OCI-LY3 (cell line): ENCODE measurements at regions not wholly inside any gene's neighbourhood (a gene's known extent, or its start where the extent isn't known, plus 50 kb on each side); places are given as distances from the start of the nearest gene placed in this dataset.

Source experiments
- H2AFZ ChIP-seq: fragments of 200-600, 300-600 bp; shearing (Covaris generic); 2 replicates; pipeline ENCODE4 v1.6.0; 2014; ENCODE audit warnings: antibody characterized with exemption, low read depth, low read length
- H3K27ac ChIP-seq: fragments of 200-600, 300-600 bp; sonication (generic); 2 replicates; pipeline ENCODE4 v1.5.1; 2014; ENCODE audit warnings: mild to moderate bottlenecking, low read length, moderate library complexity, mixed read lengths
- H3K27me3 ChIP-seq: fragments of 200-600, 300-600 bp; sonication (generic); 2 replicates; pipeline ENCODE4 v1.6.1; 2014; ENCODE audit warnings: low read depth, low read length, mixed read lengths
- H3K36me3 ChIP-seq: fragments of 200-600, 300-600 bp; sonication (generic); replicated peaks from 2 replicates; pipeline ENCODE3; 2014; ENCODE audit warnings: low read depth, low read length, mixed read lengths
- H3K4me1 ChIP-seq: fragments of 300-600, 200-600 bp; sonication (generic); 2 replicates; pipeline ENCODE4 v1.6.1; 2014; ENCODE audit warnings: low read length, mixed read lengths
- H3K4me2 ChIP-seq: fragments of 200-600, 300-600 bp; sonication (generic); 2 replicates; pipeline ENCODE4 v1.6.1; 2014; ENCODE audit warnings: low read length, mixed read lengths
- H3K4me3 ChIP-seq: fragments of 300-600, 200-600 bp; sonication (generic); 2 replicates; pipeline ENCODE4 v1.5.1; 2014; ENCODE audit warnings: antibody characterized with exemption, mild to moderate bottlenecking, low read length, moderate library complexity
- H3K79me2 ChIP-seq: fragments of 300-600, 200-600 bp; shearing (Covaris generic); 2 replicates; pipeline ENCODE4 v1.6.1; 2014; ENCODE audit warnings: mild to moderate bottlenecking, low read length, mixed read lengths
- H3K9ac ChIP-seq: fragments of 300-600, 200-600 bp; shearing (Covaris generic); 2 replicates; pipeline ENCODE4 v1.6.0; 2014; ENCODE audit warnings: mild to moderate bottlenecking, low read length, moderate library complexity
- H3K9me3 ChIP-seq: fragments of 200-600, 300-600 bp; shearing (Covaris generic); 2 replicates; pipeline ENCODE4 v1.6.1; 2014; ENCODE audit warnings: low read length, mixed read lengths; ENCODE audit not compliant: insufficient read depth
- H4K20me1 ChIP-seq: fragments of 200-600, 300-600 bp; sonication (generic); 2 replicates; pipeline ENCODE4 v1.6.1; 2016; ENCODE audit warnings: low read length, mixed read lengths; ENCODE audit not compliant: insufficient read depth
- EZH2phosphoT487 ChIP-seq: fragments of 200-600 bp; shearing (Covaris generic); IDR thresholded peaks from 2 replicates; pipeline ENCODE4 v1.6.1; 2018; ENCODE audit warnings: antibody characterized with exemption, mixed run types, low read depth
- TF ChIP-seq, protein P1 (sequence below): fragments of 200-600, 300-600 bp; sonication (generic); IDR thresholded peaks from 2 replicates; pipeline ENCODE4 v1.5.1; 2014; ENCODE audit warnings: antibody characterized with exemption, low read length, low read depth

DNA sequence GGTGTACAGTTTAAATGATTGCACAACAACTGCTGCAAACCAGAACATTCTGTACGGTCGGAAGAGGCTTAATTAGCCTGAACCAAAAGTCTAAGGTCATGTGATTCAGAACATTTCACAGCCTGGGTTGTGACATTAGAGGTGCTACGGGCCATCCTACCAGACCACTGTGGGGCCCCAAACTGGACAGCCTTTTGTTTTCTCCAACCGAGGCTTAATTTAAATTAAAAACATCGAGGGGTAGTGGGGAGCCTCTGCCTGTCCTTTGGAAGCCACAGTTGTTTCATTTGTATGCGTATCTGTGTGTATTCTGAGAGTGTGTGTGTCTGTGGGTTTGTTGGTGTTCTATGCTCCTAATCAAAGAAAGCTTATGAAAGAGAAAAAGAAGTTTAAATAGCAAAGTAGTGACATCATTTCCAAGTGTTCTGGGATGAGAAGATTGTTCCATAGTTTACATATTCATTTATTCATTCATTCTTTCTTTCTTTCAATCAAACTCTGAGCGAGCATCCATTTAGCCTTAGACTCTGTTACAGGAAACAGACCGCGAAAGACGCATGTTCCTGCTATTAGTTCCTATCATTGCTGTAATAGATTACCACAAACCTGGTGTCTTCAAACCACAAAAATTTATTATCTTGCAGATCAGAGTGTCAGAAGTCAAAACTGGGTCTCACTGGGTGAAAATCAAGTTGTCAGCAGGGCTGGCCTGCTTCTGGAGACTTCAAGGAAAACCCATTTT lies 444.8 kb downstream of the FOXO1 start:
- H2AFZ ChIP-seq, result no peak overlapping the region

DNA sequence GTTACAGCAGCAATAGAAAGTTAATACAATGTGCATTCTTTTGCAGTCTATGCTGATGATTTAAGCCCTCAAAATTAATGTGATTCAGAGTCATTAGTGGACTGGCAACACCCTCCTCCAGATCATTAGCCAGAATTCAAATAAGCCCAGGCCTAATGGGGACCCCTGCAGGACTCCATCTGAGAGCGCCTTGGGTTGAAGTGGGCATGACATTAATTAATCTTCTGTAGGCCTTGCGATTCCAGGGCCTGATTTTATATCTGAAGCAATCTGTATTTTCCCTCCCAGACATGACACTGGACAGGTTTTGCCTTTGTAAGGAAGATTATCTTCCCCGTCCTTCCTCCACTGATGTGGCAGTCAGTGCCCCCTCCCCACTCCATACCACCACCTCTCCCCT lies 442.9 kb downstream of the FOXO1 start:
- Histone ChIP-seq H3K4me1 (no peaks in the 10 kb centered on the region), H3K9ac (no peak overlapping the region), H3K9me3 (no peaks in the 10 kb centered on the region), H3K36me3 (no peaks in the 10 kb centered on the region), H3K27me3 (no peaks in the 10 kb centered on the region), H3K79me2 (no peaks in the 10 kb centered on the region), H3K4me2 (no peak overlapping the region), H3K4me3 (no peak overlapping the region), H3K27ac (no peak overlapping the region), H4K20me1 (no peaks in the 10 kb centered on the region), H2AFZ (no peak overlapping the region)
- TF ChIP-seq EZH2phosphoT487, result no peak
- TF ChIP-seq, protein P1, sequence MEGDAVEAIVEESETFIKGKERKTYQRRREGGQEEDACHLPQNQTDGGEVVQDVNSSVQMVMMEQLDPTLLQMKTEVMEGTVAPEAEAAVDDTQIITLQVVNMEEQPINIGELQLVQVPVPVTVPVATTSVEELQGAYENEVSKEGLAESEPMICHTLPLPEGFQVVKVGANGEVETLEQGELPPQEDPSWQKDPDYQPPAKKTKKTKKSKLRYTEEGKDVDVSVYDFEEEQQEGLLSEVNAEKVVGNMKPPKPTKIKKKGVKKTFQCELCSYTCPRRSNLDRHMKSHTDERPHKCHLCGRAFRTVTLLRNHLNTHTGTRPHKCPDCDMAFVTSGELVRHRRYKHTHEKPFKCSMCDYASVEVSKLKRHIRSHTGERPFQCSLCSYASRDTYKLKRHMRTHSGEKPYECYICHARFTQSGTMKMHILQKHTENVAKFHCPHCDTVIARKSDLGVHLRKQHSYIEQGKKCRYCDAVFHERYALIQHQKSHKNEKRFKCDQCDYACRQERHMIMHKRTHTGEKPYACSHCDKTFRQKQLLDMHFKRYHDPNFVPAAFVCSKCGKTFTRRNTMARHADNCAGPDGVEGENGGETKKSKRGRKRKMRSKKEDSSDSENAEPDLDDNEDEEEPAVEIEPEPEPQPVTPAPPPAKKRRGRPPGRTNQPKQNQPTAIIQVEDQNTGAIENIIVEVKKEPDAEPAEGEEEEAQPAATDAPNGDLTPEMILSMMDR, result no peak

More for the DNA sequence above, 444.8 kb downstream of the FOXO1 start:
- TF ChIP-seq, protein P1, result no peak
- TF ChIP-seq EZH2phosphoT487, result no peak
- Histone ChIP-seq H3K4me1 (peaks cover 7% of the 10 kb centered on the region), H3K9ac (no peak overlapping the region), H3K27ac (no peak overlapping the region), H3K27me3 (no peaks in the 10 kb centered on the region), H3K4me3 (no peak overlapping the region), H4K20me1 (no peaks in the 10 kb centered on the region), H3K79me2 (no peaks in the 10 kb centered on the region), H3K36me3 (no peaks in the 10 kb centered on the region), H3K9me3 (no peaks in the 10 kb centered on the region), H3K4me2 (no peak overlapping the region)

DNA sequence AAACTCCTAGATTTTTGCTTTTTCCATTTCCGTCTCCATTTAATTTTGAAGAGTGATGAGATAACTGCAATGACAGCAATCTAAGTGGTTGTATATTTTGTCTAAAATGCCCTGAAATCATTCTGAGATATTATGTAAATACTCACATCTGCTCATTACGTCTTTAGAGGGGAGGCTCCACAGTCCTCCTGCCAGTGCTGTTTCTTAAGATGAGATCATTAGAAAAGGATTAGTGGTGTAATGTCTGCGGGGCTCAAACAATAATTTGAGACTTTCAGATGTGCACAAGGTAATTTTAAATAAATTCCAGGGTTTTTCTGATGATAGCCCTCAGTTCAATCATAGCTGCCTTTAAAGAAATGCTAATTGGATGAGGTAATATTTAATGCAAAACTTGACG lies 437.9 kb downstream of the FOXO1 start:
- H3K9me3 ChIP-seq, result no peaks in the 10 kb centered on the region
- H3K9ac ChIP-seq, result no peak overlapping the region
- no peaks in the 10 kb centered on the region for H3K79me2 ChIP-seq
- H3K4me2 ChIP-seq, result no peak overlapping the region
- H4K20me1 ChIP-seq, result no peaks in the 10 kb centered on the region
- no peaks in the 10 kb centered on the region for H3K27me3 ChIP-seq
- H2AFZ ChIP-seq, result no peak overlapping the region
- H3K4me1 ChIP-seq, result no peaks in the 10 kb centered on the region
- TF ChIP-seq, protein P1, result no peak
- TF ChIP-seq EZH2phosphoT487, result no peak
- no peaks in the 10 kb centered on the region for H3K36me3 ChIP-seq
- no peak overlapping the region for H3K27ac ChIP-seq
- no peak overlapping the region for H3K4me3 ChIP-seq

DNA sequence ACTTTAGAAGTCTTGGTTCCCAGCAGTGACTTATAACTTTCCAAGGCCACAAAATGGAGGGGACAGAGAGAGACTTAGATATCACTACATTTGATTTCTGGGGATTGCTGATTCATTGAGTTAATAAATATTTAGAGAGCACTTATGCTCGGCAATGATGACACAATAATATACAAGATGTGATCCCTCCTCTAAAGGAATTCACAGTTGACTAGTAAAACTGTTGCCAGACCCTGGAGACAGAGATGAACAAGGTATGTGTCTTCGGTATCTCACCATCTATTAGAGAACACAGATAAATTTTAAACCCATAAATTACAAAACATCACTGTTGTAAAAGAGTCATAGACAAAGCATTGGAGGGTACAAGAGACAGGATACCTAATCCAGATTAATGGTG lies 437.5 kb downstream of the FOXO1 start:
- H3K4me2 ChIP-seq, result no peak overlapping the region
- no peaks in the 10 kb centered on the region for H3K79me2 ChIP-seq
- no peak overlapping the region for H3K27ac ChIP-seq

More for the DNA sequence above, 437.5 kb downstream of the FOXO1 start:
- H3K4me1 ChIP-seq, result no peaks in the 10 kb centered on the region
- no peak for TF ChIP-seq EZH2phosphoT487
- TF ChIP-seq, protein P1, result no peak
- H3K9ac ChIP-seq, result no peak overlapping the region
- H2AFZ ChIP-seq, result no peak overlapping the region
- no peaks in the 10 kb centered on the region for H4K20me1 ChIP-seq
- no peaks in the 10 kb centered on the region for H3K9me3 ChIP-seq
- H3K36me3 ChIP-seq, result no peaks in the 10 kb centered on the region
- no peaks in the 10 kb centered on the region for H3K27me3 ChIP-seq
- H3K4me3 ChIP-seq, result no peak overlapping the region
